GM18507 (cell line): ENCODE measurements at regions not wholly inside any gene's neighbourhood (a gene's known extent, or its start where the extent isn't known, plus 50 kb on each side); places are given as distances from the start of the nearest gene placed in this dataset.
"Not testable (repeated sequence)": the region's sequence is repeated elsewhere in the genome, so short reads cannot be mapped to it uniquely, and the experiment has no call there.

Source experiments
- DNase-seq: peaks from one replicate; pipeline ENCODE4 v3.0.0; 2011; ENCODE audit warnings: low read depth; ENCODE audit not compliant: insufficient read length; ENCODE audit errors: extremely low spot score
- FAIRE-seq: peaks from 2 replicates; lab custom pipeline; 2011; peaks lifted over from hg19 to GRCh38; lab: Jason Lieb, UNC

- DNase-seq (no peak), FAIRE-seq (no peak)
These were observed 61.0 kb downstream of the POLR2M start for GRCh38 chr15:57767481-57767880.

GRCh38 chr15:57769266-57769665 lies 62.8 kb downstream of the POLR2M start:
- DNase-seq: no peak
- no peak for FAIRE-seq

GRCh38 chr15:57770495-57770894 lies 64.0 kb downstream of the POLR2M start:
- DNase-seq (no peak), FAIRE-seq (no peak)

GRCh38 chr15:57772223-57772957 lies 65.9 kb downstream of the POLR2M start:
- FAIRE-seq: no peak

GRCh38 chr15:57773051-57773450 lies 66.5 kb downstream of the POLR2M start:
- DNase-seq (no peak), FAIRE-seq (no peak)

More at GRCh38 chr15:57772223-57772957, 65.9 kb downstream of the POLR2M start:
- no peak for DNase-seq

GRCh38 chr15:57777003-57777402 lies 70.5 kb downstream of the POLR2M start:
- FAIRE-seq (no peak), DNase-seq (no peak)

GRCh38 chr15:57780471-57780870 lies 74.0 kb downstream of the POLR2M start:
- no peak for DNase-seq
- no peak for FAIRE-seq

- FAIRE-seq (no peak), DNase-seq (no peak)
These were observed 76.2 kb downstream of the POLR2M start for GRCh38 chr15:57782731-57783130.

GRCh38 chr15:57784081-57784511 lies 77.6 kb downstream of the POLR2M start:
- DNase-seq (no peak), FAIRE-seq (no peak)

GRCh38 chr15:57785039-57785438 lies 78.5 kb downstream of the POLR2M start:
- FAIRE-seq (no peak), DNase-seq (no peak)

- no peak for FAIRE-seq
- no peak for DNase-seq
These were observed 79.4 kb downstream of the POLR2M start for GRCh38 chr15:57785959-57786358.

- FAIRE-seq: no peak
- no peak for DNase-seq
These were observed 82.7 kb downstream of the POLR2M start for GRCh38 chr15:57789225-57789624.

- DNase-seq (no peak), FAIRE-seq (no peak)
These were observed 86.4 kb downstream of the POLR2M start for GRCh38 chr15:57792724-57793449.

- no peak for DNase-seq
These were observed 88.7 kb downstream of the POLR2M start for GRCh38 chr15:57795261-57795660.

GRCh38 chr15:57796146-57796545 lies 89.6 kb downstream of the POLR2M start:
- DNase-seq (no peak), FAIRE-seq (no peak)

More at GRCh38 chr15:57795261-57795660, 88.7 kb downstream of the POLR2M start:
- no peak for FAIRE-seq

- FAIRE-seq (no peak), DNase-seq (no peak)
These were observed 90.6 kb downstream of the POLR2M start for GRCh38 chr15:57797110-57797509.

GRCh38 chr15:57797568-57798267 lies 91.2 kb downstream of the POLR2M start:
- FAIRE-seq: no peak
- no peak for DNase-seq

- DNase-seq (no peak), FAIRE-seq (no peak)
These were observed 99.5 kb downstream of the POLR2M start for GRCh38 chr15:57806003-57806402.

GRCh38 chr15:57809285-57809684 lies 102.8 kb downstream of the POLR2M start:
- DNase-seq, FAIRE-seq: not testable (repeated sequence)

- DNase-seq (no peak), FAIRE-seq (no peak)
These were observed 110.1 kb downstream of the POLR2M start for GRCh38 chr15:57816599-57816998.
